Adrenal gland (tissue), 9 donors: ENCODE measurements at regions not wholly inside any gene's neighbourhood (a gene's known extent, or its start where the extent isn't known, plus 50 kb on each side); places are given as distances from the start of the nearest gene placed in this dataset.

Experiments used
- DNase-seq, 7 donors: peaks; one replicate each; pipeline ENCODE4 v3.0.0-alpha.2; 2019 to 2020
- H3K27ac ChIP-seq, 5 donors: fragments of 200-600 bp; sonication (generic) in 4 of 5; 1 replicate in 3 of 5; 2 replicates in 2 of 5; pipeline versions ENCODE4 v1.5.1 to v1.8.0; 2016 to 2020; ENCODE audit warnings: mild to moderate bottlenecking in 1 of 5
- H3K27me3 ChIP-seq: fragments of 200-600 bp; 2 replicates; pipeline ENCODE4 v1.8.0; 2021
- H3K36me3 ChIP-seq, 2 donors: fragments of 200-600 bp; replicated peaks in 1 of 2; 1 replicate in 1 of 2; 2 replicates in 1 of 2; pipeline versions ENCODE4 v1.5.1 to v1.8.0; 2018 to 2022
- H3K4me1 ChIP-seq, 2 donors: fragments of 200-600 bp; replicated peaks in 1 of 2; 1 replicate in 1 of 2; 2 replicates in 1 of 2; pipeline versions ENCODE4 v1.5.1 to v1.8.0; 2018 to 2021
- H3K4me3 ChIP-seq, 4 donors: fragments of 200-600 bp; sonication (generic) in 3 of 4; one replicate each; pipeline ENCODE4 v1.5.1; 2016 to 2018
- H3K9me3 ChIP-seq, 3 donors: fragments of 200-600 bp; sonication (generic) in 1 of 3; replicated peaks in 1 of 3; 1 replicate in 2 of 3; 2 replicates in 1 of 3; pipeline versions ENCODE4 v1.5.1 to v1.8.0; 2016 to 2021
- POLR2A ChIP-seq, 2 donors: fragments of 450-650 bp; IDR thresholded peaks; one replicate each; pipeline ENCODE4 v1.6.1; 2017; ENCODE audit warnings: antibody characterized with exemption in 2 of 2, mild to moderate bottlenecking in 2 of 2, moderate library complexity in 1 of 2
- WGBS, 4 donors: extraction: QIAGEN DNeasy Blood & Tissue Kit in 2 of 4; methylation state at CpG; one replicate each; pipeline versions ENCODE4 v1.1.5 to v1.1.7; 2013 to 2017; 5-methylcytosine and 5-hydroxymethylcytosine counted together
- intact Hi-C, 2 donors: fragments of 100-400 bp; cut with DNase I; formaldehyde crosslinking; loops; one replicate each; pipeline versions ENCODE4 v1.14.1 to v1.15.0; 2022 to 2023
- TF ChIP-seq, protein P1 (sequence below), 6 experiments: fragments of 450-650 bp in 4 of 6; fragments of 200-600 bp in 2 of 6; sonication (generic) in 1 of 6; IDR thresholded peaks; 1 replicate in 5 of 6; 2 replicates in 1 of 6; pipeline versions ENCODE4 v1.5.1 to v1.8.0; 2016 to 2021; ENCODE audit warnings: antibody characterized with exemption in 6 of 6, mild to moderate bottlenecking in 2 of 6, moderate library complexity in 1 of 6
- donor health status: healthy with polysubstance abuse.
- donor health status: Bipolar disorder and iron deficiency.
- donor health status: DM: yes; HTN: yes; CAD: no.
- donor health status: DM: no; HTN: no; CAD: no.
- donor health status: DM: no; HTN: no; CAD: no.

DNA sequence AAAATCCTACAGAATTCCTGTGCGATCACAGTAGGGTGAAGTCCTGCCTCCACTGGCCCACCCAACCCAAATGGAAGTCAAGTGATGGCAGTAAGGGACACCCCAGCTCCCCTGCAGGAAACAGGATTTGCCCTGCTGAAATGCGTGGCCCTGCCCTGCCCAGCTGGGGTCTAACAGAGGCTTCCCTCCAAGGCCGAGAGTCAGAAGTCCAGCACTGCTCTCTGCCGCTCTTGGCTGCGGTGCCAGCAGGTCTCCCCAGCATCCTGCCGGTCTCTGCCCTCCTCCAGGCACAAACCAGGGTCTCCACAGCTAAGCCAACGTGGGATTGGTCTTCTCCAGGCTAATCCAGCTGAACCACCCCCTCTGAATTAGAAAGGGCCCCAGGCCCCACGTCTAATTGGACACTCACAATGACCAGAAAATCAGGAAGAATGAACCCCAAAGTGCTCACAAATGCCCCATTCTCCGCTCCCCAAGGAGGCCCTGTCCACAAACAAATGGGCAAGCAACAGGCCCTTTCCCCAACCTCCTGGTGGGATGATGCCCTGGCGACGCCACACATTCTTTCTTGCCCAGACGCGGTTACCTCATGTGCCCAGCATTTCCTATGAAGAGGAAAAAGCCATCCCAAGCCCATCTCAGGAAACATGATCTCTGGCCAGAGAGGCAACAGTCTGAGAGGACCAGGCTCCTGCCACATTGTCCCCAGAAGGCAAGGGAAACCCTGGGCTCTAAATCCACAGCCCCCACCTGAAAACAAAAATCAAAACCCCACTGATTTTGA lies 117.2 kb downstream of the BANF2 start:
- H3K27ac ChIP-seq: no peak overlapping the region
- no peak for DNase-seq
- 85 to 94% (median 91%) methylated on average over 7 to 13 of the region's 13 CpGs for WGBS, 4 donors

DNA sequence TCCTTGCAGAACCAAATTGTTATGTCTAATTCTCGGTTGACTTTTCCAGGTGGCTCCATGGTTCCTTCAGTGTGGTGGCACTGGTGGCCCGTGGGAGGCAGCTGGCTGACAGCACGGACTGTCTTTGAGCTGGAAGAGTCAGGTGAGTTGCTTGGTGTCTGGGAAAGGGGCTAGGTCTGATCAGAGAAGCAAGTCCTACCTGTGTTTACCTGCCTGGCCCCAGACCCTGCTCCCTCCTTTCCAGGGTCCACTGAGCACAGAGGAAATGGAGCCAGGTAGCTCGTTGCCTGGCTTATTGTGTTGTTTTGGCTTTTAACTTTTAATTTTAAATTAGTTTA lies 111.8 kb downstream of the BANF2 start:
- no peaks in the 10 kb centered on the region for H3K9me3 ChIP-seq
- TF ChIP-seq, protein P1, sequence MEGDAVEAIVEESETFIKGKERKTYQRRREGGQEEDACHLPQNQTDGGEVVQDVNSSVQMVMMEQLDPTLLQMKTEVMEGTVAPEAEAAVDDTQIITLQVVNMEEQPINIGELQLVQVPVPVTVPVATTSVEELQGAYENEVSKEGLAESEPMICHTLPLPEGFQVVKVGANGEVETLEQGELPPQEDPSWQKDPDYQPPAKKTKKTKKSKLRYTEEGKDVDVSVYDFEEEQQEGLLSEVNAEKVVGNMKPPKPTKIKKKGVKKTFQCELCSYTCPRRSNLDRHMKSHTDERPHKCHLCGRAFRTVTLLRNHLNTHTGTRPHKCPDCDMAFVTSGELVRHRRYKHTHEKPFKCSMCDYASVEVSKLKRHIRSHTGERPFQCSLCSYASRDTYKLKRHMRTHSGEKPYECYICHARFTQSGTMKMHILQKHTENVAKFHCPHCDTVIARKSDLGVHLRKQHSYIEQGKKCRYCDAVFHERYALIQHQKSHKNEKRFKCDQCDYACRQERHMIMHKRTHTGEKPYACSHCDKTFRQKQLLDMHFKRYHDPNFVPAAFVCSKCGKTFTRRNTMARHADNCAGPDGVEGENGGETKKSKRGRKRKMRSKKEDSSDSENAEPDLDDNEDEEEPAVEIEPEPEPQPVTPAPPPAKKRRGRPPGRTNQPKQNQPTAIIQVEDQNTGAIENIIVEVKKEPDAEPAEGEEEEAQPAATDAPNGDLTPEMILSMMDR (IDR thresholded peaks at IDR 0.05): no peak
- no peak for TF ChIP-seq POLR2A (IDR thresholded peaks at IDR 0.05)
- no peaks in the 10 kb centered on the region for H3K36me3 ChIP-seq
- no peak overlapping the region for H3K4me3 ChIP-seq
- no peaks in the 10 kb centered on the region for H3K27me3 ChIP-seq
- 86 to 96% (median 91%) methylated on average over 3 to 4 of the region's 4 CpGs for WGBS, 4 donors
- no peak overlapping the region for H3K27ac ChIP-seq
- no peak for DNase-seq
- peaks cover 0 to 8% of the 10 kb centered on the region in 2 donors for H3K4me1 ChIP-seq
- intact Hi-C loops: no loop called here

More for the DNA sequence above, 117.2 kb downstream of the BANF2 start:
- Histone ChIP-seq H3K27me3 (no peaks in the 10 kb centered on the region), H3K9me3 (no peaks in the 10 kb centered on the region), H3K4me1 (no peaks in the 10 kb centered on the region), H3K36me3 (no peaks in the 10 kb centered on the region), H3K4me3 (no peak overlapping the region)
- intact Hi-C loops: no loop called here
- TF ChIP-seq, protein P1 (IDR thresholded peaks at IDR 0.05): no peak
- no peak for TF ChIP-seq POLR2A (IDR thresholded peaks at IDR 0.05)

DNA sequence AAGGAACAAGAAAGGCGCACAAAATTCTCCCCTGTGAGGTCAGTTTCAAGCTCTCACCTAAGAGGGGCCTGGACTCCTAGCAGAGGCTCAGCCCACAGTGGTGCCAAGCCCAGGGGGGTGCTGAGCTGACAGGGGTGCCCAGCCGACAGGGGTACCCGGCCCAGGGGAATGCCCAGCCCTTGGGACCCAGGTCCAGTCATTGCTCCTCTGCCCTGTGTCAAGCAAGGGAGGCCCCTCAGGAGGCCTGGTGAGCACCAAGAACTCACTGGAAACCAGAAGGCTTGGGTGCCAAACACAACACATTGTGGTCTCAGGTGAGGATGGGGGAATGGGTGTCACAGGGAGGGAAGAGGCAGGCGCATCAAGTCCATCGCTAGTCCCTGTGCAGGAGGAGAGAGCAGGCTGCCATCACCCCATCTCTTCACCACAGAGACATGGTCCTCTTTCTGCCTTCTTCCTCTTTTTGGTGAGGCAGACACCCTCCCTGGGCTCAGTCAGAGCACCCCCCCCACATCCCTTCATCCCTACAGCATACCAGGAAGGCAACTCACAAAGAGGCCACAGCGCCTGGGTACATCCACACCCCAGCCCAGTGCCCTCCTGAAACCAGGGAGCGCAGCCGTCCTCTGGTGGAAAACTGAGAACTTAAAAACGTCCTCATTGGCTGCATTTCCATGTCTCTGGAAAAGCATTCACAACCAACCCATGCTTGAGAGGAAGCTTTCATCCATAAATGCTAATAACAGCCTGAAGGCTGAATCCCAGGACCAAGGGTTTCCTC lies 111.3 kb downstream of the BANF2 start:
- intact Hi-C loops: no loop called here

DNA sequence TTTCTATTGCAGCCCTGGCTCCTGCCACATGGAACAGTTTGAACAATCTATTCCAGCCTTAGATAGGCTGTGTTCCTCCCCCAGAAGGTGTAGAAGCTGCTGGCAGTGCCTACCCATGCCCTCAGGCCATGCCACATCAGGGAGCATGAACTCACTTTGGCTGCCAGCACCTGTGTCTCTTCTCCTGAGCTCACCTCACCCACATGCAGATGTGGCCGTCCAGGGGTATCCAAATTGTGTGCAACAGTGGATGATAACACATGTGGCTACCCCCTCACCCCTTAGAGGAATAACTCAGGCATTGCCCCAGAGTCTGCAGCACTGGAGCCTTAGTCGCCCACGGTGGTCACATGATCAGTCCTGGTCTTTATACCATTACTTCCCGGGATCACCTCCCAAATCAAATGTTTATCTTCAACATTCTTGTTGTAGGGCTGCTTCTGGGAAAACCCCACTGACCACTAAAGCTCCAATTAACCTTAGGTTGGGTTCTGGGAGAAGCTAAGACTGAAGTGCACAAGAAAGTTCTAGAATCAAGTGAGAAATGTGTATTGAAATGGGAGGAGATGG lies 110.4 kb downstream of the BANF2 start:
- WGBS, 4 donors: 69 to 86% (median 78%) methylated on average over 3 to 4 of the region's 4 CpGs
- Histone ChIP-seq H3K27ac (peak overlapping the region in 1 of 5 donors; percentile 1), H3K4me3 (no peak overlapping the region), H3K36me3 (no peaks in the 10 kb centered on the region), H3K4me1 (peaks cover 0 to 8% of the 10 kb centered on the region in 2 donors), H3K9me3 (no peaks in the 10 kb centered on the region), H3K27me3 (no peaks in the 10 kb centered on the region)
- TF ChIP-seq, protein P1 (IDR thresholded peaks at IDR 0.05): no peak
- no peak for TF ChIP-seq POLR2A (IDR thresholded peaks at IDR 0.05)
- DNase-seq: no peak
- intact Hi-C loops: no loop called here

More for the DNA sequence above, 111.3 kb downstream of the BANF2 start:
- Histone ChIP-seq H3K27me3 (no peaks in the 10 kb centered on the region), H3K36me3 (no peaks in the 10 kb centered on the region), H3K27ac (no peak overlapping the region), H3K9me3 (no peaks in the 10 kb centered on the region), H3K4me1 (peaks cover 0 to 8% of the 10 kb centered on the region in 2 donors), H3K4me3 (no peak overlapping the region)
- no peak for TF ChIP-seq POLR2A (IDR thresholded peaks at IDR 0.05)
- TF ChIP-seq, protein P1 (IDR thresholded peaks at IDR 0.05): no peak
- 86 to 92% (median 89%) methylated on average over 7 to 9 of the region's 9 CpGs for WGBS, 4 donors
- DNase-seq: no peak
